ENCODE measurements at regions not wholly inside any gene's neighbourhood (a gene's known extent, or its start where the extent isn't known, plus 50 kb on each side); places are given as distances from the start of the nearest gene placed in this dataset.
A peak's percentile ranks its signal among the peaks of the same experiment; 100 is the strongest.

- no peak for DNase-seq (ENCODE audit: low read depth in 4 of 4, low spot score in 3 of 4)
Measured at GRCh38 chr7:32200646-32201045, 130.4 kb upstream of the PDE1C start.

GRCh38 chr7:32194537-32194936 is 124.3 kb upstream of the PDE1C start:
- no peak for DNase-seq (ENCODE audit: low read depth in 4 of 4, low spot score in 3 of 4)

- DNase-seq (ENCODE audit: low read depth in 4 of 4, low spot score in 3 of 4), result no peak
Measured at GRCh38 chr7:32191305-32191704, 121.1 kb upstream of the PDE1C start.

GRCh38 chr7:32179567-32179966 is 109.4 kb upstream of the PDE1C start:
- DNase-seq (ENCODE audit: low read depth in 4 of 4, low spot score in 3 of 4), result no peak

GRCh38 chr7:32178677-32179366 is 108.6 kb upstream of the PDE1C start:
- no peak for DNase-seq (ENCODE audit: low read depth in 4 of 4, low spot score in 3 of 4)

- DNase-seq (ENCODE audit: low read depth in 4 of 4, low spot score in 3 of 4), result no peak
Measured at GRCh38 chr7:32177232-32177631, 107.0 kb upstream of the PDE1C start.

GRCh38 chr7:32175099-32175498 is 104.9 kb upstream of the PDE1C start:
- DNase-seq (ENCODE audit: low read depth in 4 of 4, low spot score in 3 of 4), result no peak

GRCh38 chr7:32171248-32171647 is 101.0 kb upstream of the PDE1C start:
- no peak for DNase-seq (ENCODE audit: low read depth in 4 of 4, low spot score in 3 of 4)

GRCh38 chr7:32170838-32171237 is 100.6 kb upstream of the PDE1C start:
- no peak for DNase-seq (ENCODE audit: low read depth in 4 of 4, low spot score in 3 of 4)

- no peak for DNase-seq (ENCODE audit: low read depth in 4 of 4, low spot score in 3 of 4)
Measured at GRCh38 chr7:32169228-32169627, 99.0 kb upstream of the PDE1C start.

GRCh38 chr7:32167815-32168214 is 97.6 kb upstream of the PDE1C start:
- DNase-seq (ENCODE audit: low read depth in 4 of 4, low spot score in 3 of 4), result no peak

- DNase-seq (ENCODE audit: low read depth in 4 of 4, low spot score in 3 of 4), result no peak
Measured at GRCh38 chr7:32167256-32167655, 97.0 kb upstream of the PDE1C start.

GRCh38 chr7:32164341-32164996 is 94.3 kb upstream of the PDE1C start:
- DNase-seq (ENCODE audit: low read depth in 4 of 4, low spot score in 3 of 4), result peak in 2 of 4 donors; percentile 1 to 5

GRCh38 chr7:32163896-32164295 is 93.7 kb upstream of the PDE1C start:
- DNase-seq (ENCODE audit: low read depth in 4 of 4, low spot score in 3 of 4), result no peak

GRCh38 chr7:32163141-32163806 is 93.1 kb upstream of the PDE1C start:
- no peak for DNase-seq (ENCODE audit: low read depth in 4 of 4, low spot score in 3 of 4)

- no peak for DNase-seq (ENCODE audit: low read depth in 4 of 4, low spot score in 3 of 4)
Measured at GRCh38 chr7:32161708-32162107, 91.5 kb upstream of the PDE1C start.

- DNase-seq (ENCODE audit: low read depth in 4 of 4, low spot score in 3 of 4), result no peak
Measured at GRCh38 chr7:32158751-32159745, 88.8 kb upstream of the PDE1C start.

GRCh38 chr7:32158076-32158475 is 87.9 kb upstream of the PDE1C start:
- no peak for DNase-seq (ENCODE audit: low read depth in 4 of 4, low spot score in 3 of 4)

GRCh38 chr7:32155712-32156111 is 85.5 kb upstream of the PDE1C start:
- DNase-seq (ENCODE audit: low read depth in 4 of 4, low spot score in 3 of 4), result no peak

GRCh38 chr7:32154797-32155196 is 84.6 kb upstream of the PDE1C start:
- DNase-seq (ENCODE audit: low read depth in 4 of 4, low spot score in 3 of 4), result no peak

- DNase-seq (ENCODE audit: low read depth in 4 of 4, low spot score in 3 of 4), result no peak
Measured at GRCh38 chr7:32153006-32153405, 82.8 kb upstream of the PDE1C start.
